ENCODE measurements at regions not wholly inside any gene's neighbourhood (a gene's known extent, or its start where the extent isn't known, plus 50 kb on each side); places are given as distances from the start of the nearest gene placed in this dataset.

- no peak for TF ChIP-seq POLR2A (IDR thresholded peaks at IDR 0.05)
- no peak for TF ChIP-seq CTCF (IDR thresholded peaks at IDR 0.05)
Measured at GRCh38 chr3:104648823-104649222, 717.9 kb upstream of the ALCAM start.
